GM19099 (cell line): ENCODE measurements at regions not wholly inside any gene's neighbourhood (a gene's known extent, or its start where the extent isn't known, plus 50 kb on each side); places are given as distances from the start of the nearest gene placed in this dataset.

Experiments used
- POLR2A ChIP-seq: IDR thresholded peaks from 3 replicates; pipeline ENCODE4 v1.6.1; 2011; ENCODE audit warnings: low read depth; ENCODE audit not compliant: insufficient read length; ENCODE audit errors: extremely low read depth

DNA sequence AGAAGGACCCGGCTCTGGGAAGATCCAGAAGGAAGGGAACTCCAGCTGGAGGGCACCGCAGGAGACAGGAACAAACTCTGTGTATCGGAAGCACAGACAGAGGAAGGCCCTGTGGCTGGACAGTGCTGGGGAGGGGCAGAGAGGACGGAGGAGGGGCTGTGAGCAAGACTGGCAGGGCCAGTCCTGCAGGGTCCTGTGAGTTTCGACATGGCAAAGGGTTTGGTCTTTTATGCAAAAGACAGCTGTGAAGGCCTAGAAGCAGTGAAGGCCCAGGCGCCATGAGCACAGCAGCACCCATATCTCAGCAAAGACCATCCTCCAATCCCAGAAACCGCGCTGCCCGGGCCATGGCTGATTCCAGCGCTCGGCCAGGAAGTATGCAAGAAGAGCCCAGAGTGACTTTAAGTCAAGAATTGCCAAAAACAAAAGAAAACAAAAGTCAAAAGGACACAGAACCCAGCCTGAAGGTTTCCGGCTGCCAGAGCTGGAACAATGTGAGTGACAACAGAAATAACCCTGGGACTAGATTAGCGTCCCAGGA lies 126.5 kb downstream of the NCOR2 start:
- TF ChIP-seq POLR2A: no peak

DNA sequence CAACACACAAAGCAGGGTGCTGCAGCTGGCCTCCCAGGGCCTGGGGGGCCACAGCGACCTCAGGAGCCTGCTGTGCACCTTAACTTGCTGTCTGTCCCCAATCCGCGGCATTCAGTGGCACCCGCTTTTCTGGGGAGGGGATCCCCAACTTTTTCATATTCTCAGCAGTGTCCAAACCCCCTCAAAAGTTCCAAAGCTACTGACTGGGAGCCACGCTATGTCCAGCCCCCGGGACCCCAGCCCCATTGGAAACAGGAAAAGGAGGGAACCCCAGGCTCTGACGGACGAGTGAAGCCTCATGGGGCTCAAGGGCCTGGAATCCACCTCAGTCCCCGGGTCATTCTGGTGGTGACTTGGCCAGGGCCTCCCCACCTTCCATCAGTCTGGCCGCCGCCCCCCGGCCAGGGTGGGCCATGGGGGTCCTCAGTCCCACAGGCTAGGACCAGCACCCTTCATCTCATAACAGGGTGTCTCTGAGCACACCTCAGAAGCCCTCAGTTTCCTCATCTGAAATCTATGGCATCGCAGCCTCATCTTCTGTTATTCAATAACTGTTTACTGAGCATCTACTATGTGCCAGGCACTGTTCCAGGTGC lies 127.3 kb downstream of the NCOR2 start:
- no peak for TF ChIP-seq POLR2A

DNA sequence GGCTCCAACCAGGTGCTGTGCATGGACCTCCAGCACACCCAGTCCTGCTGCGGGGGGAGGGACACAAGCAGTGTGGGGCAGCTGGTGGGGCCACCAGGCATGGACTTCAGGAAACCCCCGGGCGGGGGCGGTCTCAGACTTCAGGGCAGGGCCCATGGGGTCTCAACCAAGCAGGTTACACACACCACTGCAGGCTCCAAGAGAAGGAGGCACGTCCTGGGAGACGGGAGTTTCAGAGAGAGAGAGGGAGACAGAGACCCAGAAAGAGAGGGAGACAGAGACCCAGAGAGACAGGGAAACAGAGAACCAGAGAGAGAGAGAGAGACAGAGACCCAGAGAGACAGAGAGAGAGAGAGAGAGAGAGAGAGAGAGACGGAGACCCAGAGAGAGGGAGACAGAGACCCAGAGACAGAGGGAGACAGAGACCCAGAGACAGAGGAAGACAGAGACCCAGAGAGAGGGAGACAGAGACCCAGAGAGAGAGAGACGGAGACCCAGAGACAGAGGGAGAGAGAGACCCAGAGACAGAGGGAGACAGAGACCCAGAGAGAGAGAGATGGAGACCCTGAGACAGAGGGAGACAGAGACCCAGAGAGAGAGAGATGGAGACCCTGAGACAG lies 128.9 kb downstream of the NCOR2 start:
- TF ChIP-seq POLR2A: no peak

DNA sequence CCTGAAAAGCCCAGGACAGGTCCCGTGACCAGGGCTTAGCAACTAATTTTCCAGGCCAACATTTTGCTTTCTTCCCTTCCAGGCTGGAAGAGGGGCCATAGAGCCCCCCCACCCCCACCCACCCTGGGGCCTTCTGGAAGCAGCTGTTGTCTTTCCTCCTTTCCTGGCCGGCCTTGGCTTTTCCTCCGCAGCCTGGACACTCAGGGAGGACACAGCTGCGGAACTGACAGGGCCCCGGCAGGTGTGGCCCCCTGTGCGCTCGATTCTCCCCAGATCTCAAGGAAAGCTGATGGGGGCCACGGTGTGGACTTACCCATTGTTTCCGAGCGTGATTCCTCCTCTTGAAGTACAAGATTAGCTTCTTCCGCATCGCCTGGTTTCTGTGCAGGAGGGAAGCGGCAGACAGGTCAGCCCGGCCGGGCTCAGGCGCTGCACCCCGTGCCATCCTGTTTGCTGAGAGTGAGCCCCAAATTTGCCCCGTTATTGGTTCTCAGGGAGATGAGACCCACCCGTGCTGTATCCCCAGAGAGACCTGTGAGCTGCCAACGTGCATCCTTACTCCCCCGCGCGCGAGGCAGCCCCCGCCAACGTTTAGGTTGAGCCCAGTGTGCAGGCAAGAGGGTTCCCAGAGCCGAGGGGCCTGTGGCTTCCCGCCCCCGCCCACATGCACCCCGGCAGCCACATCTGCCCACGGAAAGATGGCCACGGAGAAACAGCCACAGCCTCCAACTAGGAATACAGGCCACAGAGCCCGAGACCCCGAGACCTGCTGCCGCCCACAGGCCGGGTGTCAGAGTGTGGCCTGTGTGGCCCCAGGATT lies 129.6 kb downstream of the NCOR2 start:
- no peak for TF ChIP-seq POLR2A

DNA sequence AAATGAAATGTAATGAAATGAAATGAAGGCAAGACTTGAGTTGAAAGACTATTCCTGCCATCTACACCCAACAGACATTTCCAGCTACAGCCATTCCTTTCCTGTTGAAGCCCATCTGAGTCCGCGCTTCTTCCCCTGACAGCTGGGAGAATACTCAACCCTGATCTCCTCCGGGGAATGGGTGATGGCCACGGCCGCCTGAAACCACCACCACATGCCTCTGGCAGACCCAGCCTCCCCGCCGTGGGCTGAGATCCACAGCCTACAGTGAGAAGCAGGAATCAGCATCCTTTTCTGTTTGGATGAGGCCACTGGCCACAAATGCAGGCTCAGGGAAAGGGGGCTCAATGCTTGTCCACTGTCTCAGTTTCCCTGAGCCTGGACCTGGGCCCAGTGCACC lies 130.3 kb downstream of the NCOR2 start:
- no peak for TF ChIP-seq POLR2A

DNA sequence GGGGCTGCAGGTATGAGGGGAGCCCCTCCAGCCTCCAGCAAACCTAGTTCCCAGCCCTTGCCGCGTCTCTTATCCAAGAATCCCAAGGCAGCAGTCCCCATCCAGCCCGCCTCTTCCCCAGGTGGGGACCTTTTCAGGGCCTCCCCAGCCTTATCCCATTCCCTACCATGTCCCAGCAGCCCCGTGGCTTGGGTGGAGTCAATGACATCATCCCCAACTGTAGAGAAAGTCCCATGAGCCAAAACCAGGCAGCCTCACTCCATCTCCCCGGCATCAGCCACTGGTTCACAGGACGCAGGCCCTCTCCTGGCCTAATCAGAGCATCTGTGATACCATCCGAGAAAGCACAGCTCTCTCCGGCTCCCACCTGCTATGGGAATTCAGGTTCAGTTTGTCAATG lies 131.0 kb downstream of the NCOR2 start:
- no peak for TF ChIP-seq POLR2A

DNA sequence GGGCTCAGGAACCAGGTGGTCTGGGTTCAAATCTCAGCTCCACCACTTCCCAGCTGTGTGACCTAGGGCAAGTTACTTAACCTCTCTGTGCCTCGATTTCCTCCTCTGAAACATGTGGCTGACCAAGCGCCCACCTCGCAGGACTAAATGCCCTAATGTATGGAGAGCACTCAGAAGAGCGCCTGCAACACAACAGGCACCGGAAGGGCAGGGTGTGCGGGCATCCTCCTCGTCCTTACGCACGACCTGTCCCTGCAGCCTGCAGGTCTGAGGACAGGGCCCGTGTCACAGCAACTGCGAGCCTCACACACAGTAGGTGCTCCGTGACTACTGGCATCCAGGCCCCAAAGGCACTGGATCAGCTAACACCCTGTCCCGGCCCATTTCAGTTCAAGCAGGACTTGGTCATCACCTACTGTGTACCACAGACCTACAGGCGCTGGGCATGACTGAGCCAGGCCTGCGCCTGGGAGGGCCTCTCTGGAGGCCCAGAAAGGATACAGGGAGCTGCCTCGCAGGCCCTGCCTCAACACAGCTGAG lies 131.5 kb downstream of the NCOR2 start:
- TF ChIP-seq POLR2A: no peak

DNA sequence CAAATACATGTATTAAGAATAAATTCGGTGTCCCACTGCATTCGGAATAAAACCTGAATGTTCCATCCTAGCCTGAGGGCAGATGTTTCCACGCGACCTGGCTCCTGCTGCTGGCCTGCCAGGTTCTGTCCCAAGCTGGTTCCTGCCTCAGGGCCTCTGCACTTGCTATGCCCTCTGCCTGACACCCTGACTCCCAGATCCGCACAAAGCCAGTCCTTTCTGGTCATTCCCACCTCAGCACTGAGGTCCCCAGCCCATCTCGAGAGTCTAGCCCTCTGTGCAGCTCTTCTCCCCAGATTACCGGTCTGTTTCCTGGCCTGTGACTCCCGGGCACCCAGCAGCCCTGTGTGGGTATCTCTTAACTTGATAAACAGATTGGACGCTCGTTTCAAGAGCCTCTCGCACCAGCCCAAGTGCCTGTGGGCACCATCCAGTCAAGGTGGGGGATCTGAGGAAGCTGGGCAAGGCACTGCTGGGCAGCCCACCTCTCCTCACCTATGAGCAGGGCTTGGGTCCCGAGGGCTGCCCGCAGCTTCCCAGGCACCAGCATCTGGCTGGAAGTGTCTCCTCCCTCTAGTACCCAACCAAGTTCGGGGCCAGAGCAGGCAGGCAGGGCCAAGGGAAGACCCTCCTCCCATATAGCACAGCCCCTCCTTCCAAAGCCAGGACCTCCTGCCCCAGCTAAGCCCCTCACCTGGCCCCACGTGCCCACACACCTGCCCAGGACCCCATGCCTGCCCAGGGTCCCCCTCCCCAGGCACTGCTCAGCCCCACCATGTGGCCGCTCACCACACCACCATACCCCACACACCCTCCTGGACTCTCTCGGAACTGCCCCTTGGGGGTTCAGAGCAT lies 132.2 kb downstream of the NCOR2 start:
- no peak for TF ChIP-seq POLR2A

DNA sequence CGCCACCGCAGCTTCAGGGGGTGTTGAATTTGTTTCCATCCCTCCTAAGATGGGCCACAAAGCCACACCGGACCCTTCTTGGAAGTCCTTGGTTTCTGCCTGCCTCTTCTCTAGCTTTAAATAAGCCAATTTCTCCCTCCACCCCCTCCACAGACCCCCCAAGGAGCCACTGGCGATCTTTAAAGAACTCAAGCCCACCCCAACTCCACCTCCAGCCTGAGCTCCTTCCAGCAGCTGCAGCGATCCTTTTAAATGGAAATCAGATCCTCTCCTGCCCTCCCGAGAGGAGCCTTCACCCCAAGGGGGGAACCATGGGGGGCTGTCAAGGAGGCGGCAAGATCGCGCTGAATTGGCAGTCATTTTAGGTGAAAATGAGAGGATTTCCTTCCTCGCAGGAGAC lies 133.1 kb downstream of the NCOR2 start:
- TF ChIP-seq POLR2A: no peak

DNA sequence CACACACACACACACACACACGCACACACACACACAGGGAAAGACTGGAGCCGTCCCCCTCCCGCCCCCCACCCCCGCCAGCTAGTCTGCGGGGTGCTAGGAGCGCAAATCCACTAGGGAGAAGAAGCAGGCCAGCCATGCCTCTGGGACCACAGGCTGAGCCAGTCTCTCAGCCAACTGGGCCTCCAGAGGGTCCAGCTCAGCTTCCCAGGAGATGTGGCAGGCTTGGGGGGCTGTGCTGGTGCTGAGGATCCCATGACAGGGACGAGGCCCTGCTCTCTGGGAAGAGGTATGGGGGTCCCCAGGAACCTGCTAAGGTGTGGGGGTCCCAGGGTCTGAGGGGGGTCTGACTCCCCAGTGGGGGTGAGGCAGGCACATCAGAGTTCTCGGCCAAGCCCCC lies 133.5 kb downstream of the NCOR2 start:
- no peak for TF ChIP-seq POLR2A

DNA sequence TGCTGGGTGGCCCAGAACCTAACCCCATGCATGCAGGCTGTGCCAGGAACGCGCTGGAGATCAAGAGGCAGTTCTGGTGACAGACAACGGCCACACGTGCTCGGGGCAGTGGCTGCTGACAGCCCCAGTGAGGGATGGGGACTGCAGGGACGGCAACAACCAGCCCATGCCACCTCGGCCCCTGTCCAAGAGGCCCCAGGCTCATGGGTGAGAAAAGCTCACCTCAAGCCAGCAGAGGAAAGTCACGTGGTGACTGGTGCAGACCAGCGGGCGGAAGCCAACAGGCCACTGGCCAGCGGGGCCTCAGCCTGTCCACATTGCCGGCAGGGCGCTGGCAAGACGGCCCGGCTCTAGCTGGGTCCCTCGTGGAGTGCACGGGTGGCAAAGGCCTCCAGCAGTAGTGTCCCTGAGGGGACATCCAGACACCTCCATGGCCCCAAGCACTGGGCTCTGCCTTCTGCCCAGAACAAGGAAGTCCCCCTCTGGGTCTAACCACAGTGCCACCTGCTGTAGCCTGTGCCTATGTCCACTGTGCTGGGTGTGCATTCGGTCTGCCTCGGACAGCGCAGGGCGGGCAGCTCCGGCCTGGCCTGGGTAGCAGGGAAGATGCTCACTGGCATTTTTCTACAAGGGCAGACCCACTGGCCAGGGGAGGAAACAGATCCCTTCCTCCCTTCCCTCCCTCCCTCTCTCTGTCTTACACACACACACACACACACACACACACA lies 134.1 kb downstream of the NCOR2 start:
- no peak for TF ChIP-seq POLR2A

DNA sequence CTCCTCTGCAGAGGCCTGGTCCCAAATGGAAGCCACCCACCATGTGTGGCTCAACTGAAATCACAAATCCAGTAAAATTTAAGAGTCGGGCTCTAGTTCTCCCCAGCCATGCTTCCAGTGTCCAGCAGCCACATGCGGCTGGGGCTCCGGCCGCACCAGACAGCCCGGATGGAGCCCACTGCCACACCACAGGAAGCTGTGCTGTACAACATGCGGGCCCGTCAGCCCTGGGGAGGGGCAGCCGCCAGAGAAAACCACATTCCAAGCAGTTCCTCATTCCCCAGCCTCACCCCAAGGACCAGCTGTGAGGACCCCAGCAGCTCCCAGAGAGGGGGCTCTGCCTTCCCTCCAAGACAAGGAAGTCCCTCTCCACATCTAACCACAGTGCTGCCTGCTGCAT lies 135.0 kb downstream of the NCOR2 start:
- TF ChIP-seq POLR2A: no peak

DNA sequence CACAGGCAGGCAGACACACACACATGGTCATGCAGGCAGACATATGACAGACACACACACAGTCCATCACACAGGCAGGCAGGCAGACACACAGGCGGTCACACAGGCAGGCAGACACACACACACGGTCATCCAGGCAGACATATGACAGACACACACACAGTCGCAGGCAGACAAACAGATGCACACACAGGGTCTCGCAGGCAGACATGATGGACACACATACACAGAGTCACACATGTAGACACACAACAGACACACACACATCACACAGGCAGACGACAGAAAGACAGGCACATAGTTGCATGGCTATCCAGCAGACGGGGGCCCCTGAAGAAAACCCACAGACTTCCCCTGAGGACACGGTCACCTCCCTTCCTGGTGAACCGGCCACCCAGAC lies 135.4 kb downstream of the NCOR2 start:
- TF ChIP-seq POLR2A: no peak

DNA sequence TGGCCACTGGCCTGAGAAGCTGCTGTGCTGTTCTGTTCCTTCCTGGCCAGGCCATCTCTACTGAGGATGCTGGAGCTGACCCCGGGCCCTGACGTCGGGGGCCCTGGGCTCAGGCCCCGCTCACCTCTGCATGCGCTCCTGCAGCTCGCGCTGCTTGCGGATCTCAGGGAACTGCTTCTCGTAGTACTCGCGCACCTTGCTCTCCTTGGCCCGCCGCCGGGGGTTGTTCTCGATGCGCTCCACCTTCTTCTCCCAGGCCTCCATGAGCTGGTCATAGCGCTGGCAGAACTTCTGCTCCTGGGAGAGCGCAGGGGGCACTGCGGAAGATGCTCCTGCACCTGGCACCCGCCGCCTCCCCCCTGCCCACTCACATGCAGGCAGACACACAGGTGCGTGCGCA lies 135.6 kb downstream of the RFLNA start:
- TF ChIP-seq POLR2A: no peak
